Chondrocyte (in vitro differentiated cells): ENCODE measurements at regions not wholly inside any gene's neighbourhood (a gene's known extent, or its start where the extent isn't known, plus 50 kb on each side); places are given as distances from the start of the nearest gene placed in this dataset.

Experiments
- DNase-seq: peaks from one replicate; pipeline ENCODE4 v3.0.0; 2021; ENCODE audit warnings: mixed read lengths, low spot score
- H3K27ac Mint-ChIP-seq: one replicate; pipeline ENCODE4 v1.8.0; 2021; ENCODE audit warnings: mild to moderate bottlenecking, moderate library complexity, mixed read lengths; ENCODE audit not compliant: unreplicated experiment
- H3K27me3 Mint-ChIP-seq: 2 replicates; pipeline ENCODE4 v1.8.0; 2021; ENCODE audit warnings: low read depth, mixed read lengths
- H3K36me3 Mint-ChIP-seq: 2 replicates; pipeline ENCODE4 v1.8.0; 2021; ENCODE audit warnings: low read depth, mixed read lengths
- H3K4me1 Mint-ChIP-seq: 2 replicates; pipeline ENCODE4 v1.8.0; 2021; ENCODE audit warnings: low read depth, mild to moderate bottlenecking, mixed read lengths
- H3K4me3 Mint-ChIP-seq: one replicate; pipeline ENCODE4 v1.8.0; 2021; ENCODE audit warnings: mild to moderate bottlenecking, moderate library complexity, mixed read lengths; ENCODE audit not compliant: unreplicated experiment
- H3K9me3 Mint-ChIP-seq: 2 replicates; pipeline ENCODE4 v1.8.0; 2021; ENCODE audit warnings: low read depth, mixed read lengths
- TF ChIP-seq, protein P1 (sequence below): fragments of 200-600 bp; sonication (generic); IDR thresholded peaks from 2 replicates; pipeline ENCODE4 v1.5.0; 2021; ENCODE audit warnings: antibody characterized with exemption, mild to moderate bottlenecking, moderate library complexity

GRCh38 chr2:142767847-142768246 lies 109.6 kb upstream of the KYNU start:
- H3K27me3 Mint-ChIP-seq: no peaks in the 10 kb centered on the region
- peaks cover 19% of the 10 kb centered on the region for H3K36me3 Mint-ChIP-seq
- H3K4me1 Mint-ChIP-seq: no peaks in the 10 kb centered on the region
- peaks cover 47% of the 10 kb centered on the region for H3K9me3 Mint-ChIP-seq
- TF ChIP-seq, protein P1, sequence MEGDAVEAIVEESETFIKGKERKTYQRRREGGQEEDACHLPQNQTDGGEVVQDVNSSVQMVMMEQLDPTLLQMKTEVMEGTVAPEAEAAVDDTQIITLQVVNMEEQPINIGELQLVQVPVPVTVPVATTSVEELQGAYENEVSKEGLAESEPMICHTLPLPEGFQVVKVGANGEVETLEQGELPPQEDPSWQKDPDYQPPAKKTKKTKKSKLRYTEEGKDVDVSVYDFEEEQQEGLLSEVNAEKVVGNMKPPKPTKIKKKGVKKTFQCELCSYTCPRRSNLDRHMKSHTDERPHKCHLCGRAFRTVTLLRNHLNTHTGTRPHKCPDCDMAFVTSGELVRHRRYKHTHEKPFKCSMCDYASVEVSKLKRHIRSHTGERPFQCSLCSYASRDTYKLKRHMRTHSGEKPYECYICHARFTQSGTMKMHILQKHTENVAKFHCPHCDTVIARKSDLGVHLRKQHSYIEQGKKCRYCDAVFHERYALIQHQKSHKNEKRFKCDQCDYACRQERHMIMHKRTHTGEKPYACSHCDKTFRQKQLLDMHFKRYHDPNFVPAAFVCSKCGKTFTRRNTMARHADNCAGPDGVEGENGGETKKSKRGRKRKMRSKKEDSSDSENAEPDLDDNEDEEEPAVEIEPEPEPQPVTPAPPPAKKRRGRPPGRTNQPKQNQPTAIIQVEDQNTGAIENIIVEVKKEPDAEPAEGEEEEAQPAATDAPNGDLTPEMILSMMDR: no peak
- H3K27ac Mint-ChIP-seq: no peak overlapping the region
- DNase-seq: no peak
- H3K4me3 Mint-ChIP-seq: no peak overlapping the region

DNA sequence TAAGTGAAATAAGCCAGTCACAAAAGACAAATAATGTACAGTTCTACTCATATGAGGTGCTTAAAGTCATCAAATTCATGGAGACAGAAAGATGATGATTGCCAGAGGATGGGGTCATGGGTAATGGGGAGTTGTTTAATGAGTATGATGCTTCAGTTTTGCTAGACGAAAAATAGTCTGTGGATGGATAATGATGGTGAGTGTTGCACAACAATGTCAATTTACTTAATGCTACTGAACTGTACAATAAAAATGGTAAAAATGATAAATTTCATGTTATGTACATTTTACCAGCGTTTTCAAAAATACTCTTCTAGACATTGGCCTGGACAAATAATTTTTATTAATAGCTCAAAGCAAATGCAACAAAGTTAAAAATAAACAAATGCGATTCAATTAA lies 118.5 kb upstream of the KYNU start:
- DNase-seq: no peak
- H3K36me3 Mint-ChIP-seq: peaks cover 7% of the 10 kb centered on the region
- peaks cover 6% of the 10 kb centered on the region for H3K4me1 Mint-ChIP-seq

GRCh38 chr2:142757111-142757510 lies 120.4 kb upstream of the KYNU start:
- no peak for DNase-seq
- Mint-ChIP-seq H3K9me3 (no peaks in the 10 kb centered on the region), H3K4me1 (peaks cover 10% of the 10 kb centered on the region), H3K27me3 (no peaks in the 10 kb centered on the region), H3K27ac (no peak overlapping the region), H3K36me3 (no peaks in the 10 kb centered on the region), H3K4me3 (no peak overlapping the region)
- TF ChIP-seq, protein P1: no peak

More for the DNA sequence above, 118.5 kb upstream of the KYNU start:
- Mint-ChIP-seq H3K4me3 (no peak overlapping the region), H3K27me3 (no peaks in the 10 kb centered on the region), H3K27ac (no peak overlapping the region), H3K9me3 (peaks cover 9% of the 10 kb centered on the region)
- TF ChIP-seq, protein P1: no peak

GRCh38 chr2:142756430-142756829 lies 121.0 kb upstream of the KYNU start:
- Mint-ChIP-seq H3K36me3 (no peaks in the 10 kb centered on the region), H3K4me3 (no peak overlapping the region), H3K27me3 (no peaks in the 10 kb centered on the region), H3K9me3 (no peaks in the 10 kb centered on the region), H3K27ac (no peak overlapping the region), H3K4me1 (peaks cover 10% of the 10 kb centered on the region)
- DNase-seq: no peak
- TF ChIP-seq, protein P1: no peak

DNA sequence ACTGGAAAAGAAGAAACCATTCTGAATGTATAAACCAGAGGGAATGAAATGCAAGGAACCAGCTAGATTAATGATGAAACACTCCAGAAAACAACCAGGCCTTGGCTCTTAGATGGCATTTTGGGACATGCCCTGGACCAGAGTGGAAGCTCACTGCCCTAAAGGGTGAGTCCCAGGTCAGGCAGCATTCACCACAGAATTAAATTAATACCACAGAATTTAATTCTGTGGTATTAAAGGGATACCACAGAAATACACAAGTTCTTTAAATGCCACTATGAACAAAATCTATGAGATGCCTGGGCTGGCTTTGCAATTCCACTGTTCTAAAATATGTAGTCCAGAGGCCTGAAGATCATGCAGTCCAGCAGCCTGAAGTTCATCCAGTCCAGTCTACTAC lies 122.3 kb upstream of the KYNU start:
- TF ChIP-seq, protein P1: no peak
- Mint-ChIP-seq H3K9me3 (no peaks in the 10 kb centered on the region), H3K27ac (no peak overlapping the region), H3K36me3 (no peaks in the 10 kb centered on the region), H3K27me3 (no peaks in the 10 kb centered on the region), H3K4me3 (no peak overlapping the region), H3K4me1 (peaks cover 10% of the 10 kb centered on the region)
- DNase-seq: no peak
